ENCODE measurements at regions not wholly inside any gene's neighbourhood (a gene's known extent, or its start where the extent isn't known, plus 50 kb on each side); places are given as distances from the start of the nearest gene placed in this dataset.

- Histone ChIP-seq H3K27ac (no peak overlapping the region), H3K9me3 (no peaks in the 10 kb centered on the region), H3K4me3 (no peak overlapping the region), H3K4me1 (no peaks in the 10 kb centered on the region), H3K4me2 (no peak overlapping the region)
- POLR2A ChIA-PET = no interaction called here
- CTCF ChIA-PET = no interaction called here
- DNase-seq (ENCODE audit: low read depth in 1 of 2, low spot score in 1 of 2) (no peak), ATAC-seq (no peak), FAIRE-seq (no peak)
- TF ChIP-seq EHMT2 (IDR thresholded peaks at IDR 0.05; ENCODE audit: low read depth) = no peak
- no peak for TF ChIP-seq FOSB (CRISPR knock-in tag; IDR thresholded peaks at IDR 0.05)
- TF ChIP-seq KDM1A (IDR thresholded peaks at IDR 0.05; ENCODE audit: low read depth) = no peak
- TF ChIP-seq CBX2 (IDR thresholded peaks at IDR 0.05; ENCODE audit: borderline replicate concordance, low read depth) = no peak
- no peak for TF ChIP-seq POLR2A (IDR thresholded peaks at IDR 0.05; ENCODE audit: low read length)
- no peak for TF ChIP-seq ESRRA (IDR thresholded peaks at IDR 0.05; ENCODE audit: borderline replicate concordance, low read length)
- TF ChIP-seq HOXB5 (CRISPR knock-in tag; IDR thresholded peaks at IDR 0.05) = no peak
- TF ChIP-seq BHLHE40 (IDR thresholded peaks at IDR 0.05; ENCODE audit: low read depth, low read length) = no peak
- no peak for TF ChIP-seq BCL3 (IDR thresholded peaks at IDR 0.05)
- TF ChIP-seq HES2 (IDR thresholded peaks at IDR 0.05) = no peak
- TF ChIP-seq EHF (CRISPR knock-in tag; IDR thresholded peaks at IDR 0.05) = no peak
- no peak for TF ChIP-seq TP53 (CRISPR knock-in tag; IDR thresholded peaks at IDR 0.05)
- WGBS (ENCODE audit: missing lambda C conversion rate) = 6% methylated on average over 1 of the region's 1 CpG
These were observed 769.5 kb upstream of the CDH2 start for GRCh38 chr18:28946471-28946870.

- WGBS (ENCODE audit: missing lambda C conversion rate) = 50% methylated on average over 2 of the region's 2 CpGs
- no peak for FAIRE-seq
- no peaks in the 10 kb centered on the region for H3K9me3 ChIP-seq
- POLR2A ChIA-PET = no interaction called here
- DNase-seq (ENCODE audit: low read depth in 1 of 2, low spot score in 1 of 2) = no peak
- no peak overlapping the region for H3K4me2 ChIP-seq
- no peak for TF ChIP-seq KDM1A (IDR thresholded peaks at IDR 0.05; ENCODE audit: low read depth)
- TF ChIP-seq EP300 (IDR thresholded peaks at IDR 0.05) = no peak
- TF ChIP-seq CEBPB (IDR thresholded peaks at IDR 0.05) = no peak
- TF ChIP-seq RAD21 (conservative IDR thresholded peaks at IDR 0.05 in 1 of 2, IDR thresholded peaks at IDR 0.05 in 1 of 2) = no peak
- TF ChIP-seq HEYL (CRISPR knock-in tag; IDR thresholded peaks at IDR 0.05) = no peak
- TF ChIP-seq CHD4 (IDR thresholded peaks at IDR 0.05; ENCODE audit: borderline replicate concordance) = no peak
- no peak for TF ChIP-seq ELK1 (IDR thresholded peaks at IDR 0.05; ENCODE audit: low read depth, low read length)
- no peak for TF ChIP-seq ESRRA (IDR thresholded peaks at IDR 0.05; ENCODE audit: borderline replicate concordance, low read length)
- TF ChIP-seq HOXB13 (CRISPR knock-in tag; IDR thresholded peaks at IDR 0.05; ENCODE audit: low read depth) = no peak
- no peak for TF ChIP-seq SMC3 (IDR thresholded peaks at IDR 0.05)
- no peak for TF ChIP-seq ZSCAN20 (CRISPR knock-in tag; IDR thresholded peaks at IDR 0.05)
- TF ChIP-seq PHF8 (IDR thresholded peaks at IDR 0.05; ENCODE audit: borderline replicate concordance, low read depth) = no peak
- no peak for TF ChIP-seq JUN (IDR thresholded peaks at IDR 0.05)
- TF ChIP-seq NFE2L2 (conservative IDR thresholded peaks at IDR 0.05; ENCODE audit: low read length) = no peak
- no peaks in the 10 kb centered on the region for H3K4me1 ChIP-seq
- no peak overlapping the region for H3K27ac ChIP-seq
- CTCF ChIA-PET = no interaction called here
- H3K4me3 ChIP-seq = no peak overlapping the region
- no peak for ATAC-seq
These were observed 746.0 kb upstream of the CDH2 start for GRCh38 chr18:28922936-28923335.

GRCh38 chr18:28916456-28916855, 739.5 kb upstream of the CDH2 start:
- CTCF ChIA-PET = no interaction called here
- no peaks in the 10 kb centered on the region for H3K9me3 ChIP-seq
- no peak for ATAC-seq
- H3K4me2 ChIP-seq = no peak overlapping the region
- FAIRE-seq = no peak
- H3K4me1 ChIP-seq = no peaks in the 10 kb centered on the region
- POLR2A ChIA-PET = no interaction called here
- DNase-seq (ENCODE audit: low read depth in 1 of 2, low spot score in 1 of 2) = no peak
- H3K27ac ChIP-seq = no peak overlapping the region
- no peak overlapping the region for H3K4me3 ChIP-seq
- no peak for TF ChIP-seq RAD21 (conservative IDR thresholded peaks at IDR 0.05 in 1 of 2, IDR thresholded peaks at IDR 0.05 in 1 of 2)
- no peak for TF ChIP-seq PBX3 (IDR thresholded peaks at IDR 0.05)
- no peak for TF ChIP-seq ZFP36 (IDR thresholded peaks at IDR 0.05; ENCODE audit: borderline replicate concordance, partially characterized antibody)
- no peak for TF ChIP-seq HES2 (IDR thresholded peaks at IDR 0.05)
- no peak for TF ChIP-seq PHF8 (IDR thresholded peaks at IDR 0.05; ENCODE audit: borderline replicate concordance, low read depth)
- TF ChIP-seq TP53 (CRISPR knock-in tag; IDR thresholded peaks at IDR 0.05) = no peak
- TF ChIP-seq MAFK (IDR thresholded peaks at IDR 0.05; ENCODE audit: partially characterized antibody) = no peak
- no peak for TF ChIP-seq HMGXB4 (CRISPR knock-in tag; IDR thresholded peaks at IDR 0.05; ENCODE audit: borderline replicate concordance)
- TF ChIP-seq CBX8 (IDR thresholded peaks at IDR 0.05) = no peak
- no peak for TF ChIP-seq HDAC2 (IDR thresholded peaks at IDR 0.05)
- TF ChIP-seq ESRRA (IDR thresholded peaks at IDR 0.05; ENCODE audit: borderline replicate concordance, low read length) = no peak
- TF ChIP-seq ATOH8 (CRISPR knock-in tag; IDR thresholded peaks at IDR 0.05; ENCODE audit: low read depth) = no peak
